Coronary artery (tissue), 2 donors: ENCODE measurements at regions not wholly inside any gene's neighbourhood (a gene's known extent, or its start where the extent isn't known, plus 50 kb on each side); places are given as distances from the start of the nearest gene placed in this dataset.

ENCODE experiments used
- DNase-seq: peaks from one replicate; pipeline ENCODE4 v3.0.0-alpha.2; 2017; ENCODE audit warnings: low spot score
- H3K27ac ChIP-seq, 2 donors: fragments of 200-600 bp; sonication (generic); one replicate each; pipeline ENCODE4 v1.5.1; 2016 to 2019
- H3K4me3 ChIP-seq: fragments of 200-600 bp; sonication (generic); 2 replicates; pipeline ENCODE4 v1.5.1; 2016; ENCODE audit warnings: mild to moderate bottlenecking, moderate library complexity
- TF ChIP-seq, protein P1 (sequence below): fragments of 200-600 bp; sonication (generic); IDR thresholded peaks from one replicate; pipeline ENCODE4 v1.5.1; 2019; ENCODE audit warnings: antibody characterized with exemption

GRCh38 chr4:123250843-123251242, 145.8 kb upstream of the SPRY1 start:
- Histone ChIP-seq H3K27ac (no peak overlapping the region), H3K4me3 (no peak overlapping the region)
- TF ChIP-seq, protein P1, sequence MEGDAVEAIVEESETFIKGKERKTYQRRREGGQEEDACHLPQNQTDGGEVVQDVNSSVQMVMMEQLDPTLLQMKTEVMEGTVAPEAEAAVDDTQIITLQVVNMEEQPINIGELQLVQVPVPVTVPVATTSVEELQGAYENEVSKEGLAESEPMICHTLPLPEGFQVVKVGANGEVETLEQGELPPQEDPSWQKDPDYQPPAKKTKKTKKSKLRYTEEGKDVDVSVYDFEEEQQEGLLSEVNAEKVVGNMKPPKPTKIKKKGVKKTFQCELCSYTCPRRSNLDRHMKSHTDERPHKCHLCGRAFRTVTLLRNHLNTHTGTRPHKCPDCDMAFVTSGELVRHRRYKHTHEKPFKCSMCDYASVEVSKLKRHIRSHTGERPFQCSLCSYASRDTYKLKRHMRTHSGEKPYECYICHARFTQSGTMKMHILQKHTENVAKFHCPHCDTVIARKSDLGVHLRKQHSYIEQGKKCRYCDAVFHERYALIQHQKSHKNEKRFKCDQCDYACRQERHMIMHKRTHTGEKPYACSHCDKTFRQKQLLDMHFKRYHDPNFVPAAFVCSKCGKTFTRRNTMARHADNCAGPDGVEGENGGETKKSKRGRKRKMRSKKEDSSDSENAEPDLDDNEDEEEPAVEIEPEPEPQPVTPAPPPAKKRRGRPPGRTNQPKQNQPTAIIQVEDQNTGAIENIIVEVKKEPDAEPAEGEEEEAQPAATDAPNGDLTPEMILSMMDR, result no peak
- DNase-seq, result no peak

GRCh38 chr4:123255971-123256370, 140.6 kb upstream of the SPRY1 start:
- no peak overlapping the region for H3K27ac ChIP-seq
- TF ChIP-seq, protein P1, result no peak

DNA sequence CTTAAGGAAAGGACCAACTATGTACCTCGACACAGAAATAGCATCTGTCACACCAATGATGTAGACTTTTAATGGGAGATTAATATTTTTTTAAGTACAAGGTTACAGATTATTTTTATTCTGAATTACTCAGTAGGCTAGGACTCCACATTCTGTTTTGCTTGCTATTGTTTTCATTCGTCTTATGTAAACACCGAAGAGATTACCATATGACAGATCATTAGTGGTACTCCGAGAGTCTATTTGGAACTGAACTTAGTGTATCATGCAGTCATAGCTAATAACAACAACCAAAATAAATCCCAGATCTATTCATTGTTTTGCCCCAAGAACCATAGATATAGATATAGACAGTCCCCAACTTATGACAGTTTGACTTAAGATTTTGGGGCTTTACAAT, 139.7 kb upstream of the SPRY1 start:
- Histone ChIP-seq H3K27ac (no peak overlapping the region), H3K4me3 (peak overlapping the region; percentile 8)
- TF ChIP-seq, protein P1, result no peak
- no peak for DNase-seq

More at GRCh38 chr4:123255971-123256370, 140.6 kb upstream of the SPRY1 start:
- H3K4me3 ChIP-seq, result no peak overlapping the region
- DNase-seq, result no peak

DNA sequence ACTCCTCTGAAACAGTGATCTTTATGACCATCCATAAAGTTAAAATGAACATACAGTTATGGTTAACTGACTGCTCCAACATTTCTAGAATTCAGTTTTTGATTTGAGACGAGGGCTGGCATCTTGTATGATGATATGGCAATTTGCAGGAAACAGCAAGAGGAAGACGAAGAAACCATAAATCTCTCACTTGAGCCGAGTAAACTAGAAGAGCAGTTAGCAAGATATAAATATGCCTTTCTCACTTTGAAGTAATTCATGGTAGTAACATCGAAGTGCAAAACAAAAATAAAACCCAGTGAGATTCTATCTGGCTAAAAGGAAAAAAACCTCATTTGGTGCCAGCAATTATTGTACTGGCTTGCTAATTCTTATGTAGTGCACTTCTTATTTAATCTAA, 139.0 kb upstream of the SPRY1 start:
- TF ChIP-seq, protein P1, result no peak
- Histone ChIP-seq H3K4me3 (no peak overlapping the region), H3K27ac (peak overlapping the region in 1 of 2 donors; percentile 10)
- no peak for DNase-seq

DNA sequence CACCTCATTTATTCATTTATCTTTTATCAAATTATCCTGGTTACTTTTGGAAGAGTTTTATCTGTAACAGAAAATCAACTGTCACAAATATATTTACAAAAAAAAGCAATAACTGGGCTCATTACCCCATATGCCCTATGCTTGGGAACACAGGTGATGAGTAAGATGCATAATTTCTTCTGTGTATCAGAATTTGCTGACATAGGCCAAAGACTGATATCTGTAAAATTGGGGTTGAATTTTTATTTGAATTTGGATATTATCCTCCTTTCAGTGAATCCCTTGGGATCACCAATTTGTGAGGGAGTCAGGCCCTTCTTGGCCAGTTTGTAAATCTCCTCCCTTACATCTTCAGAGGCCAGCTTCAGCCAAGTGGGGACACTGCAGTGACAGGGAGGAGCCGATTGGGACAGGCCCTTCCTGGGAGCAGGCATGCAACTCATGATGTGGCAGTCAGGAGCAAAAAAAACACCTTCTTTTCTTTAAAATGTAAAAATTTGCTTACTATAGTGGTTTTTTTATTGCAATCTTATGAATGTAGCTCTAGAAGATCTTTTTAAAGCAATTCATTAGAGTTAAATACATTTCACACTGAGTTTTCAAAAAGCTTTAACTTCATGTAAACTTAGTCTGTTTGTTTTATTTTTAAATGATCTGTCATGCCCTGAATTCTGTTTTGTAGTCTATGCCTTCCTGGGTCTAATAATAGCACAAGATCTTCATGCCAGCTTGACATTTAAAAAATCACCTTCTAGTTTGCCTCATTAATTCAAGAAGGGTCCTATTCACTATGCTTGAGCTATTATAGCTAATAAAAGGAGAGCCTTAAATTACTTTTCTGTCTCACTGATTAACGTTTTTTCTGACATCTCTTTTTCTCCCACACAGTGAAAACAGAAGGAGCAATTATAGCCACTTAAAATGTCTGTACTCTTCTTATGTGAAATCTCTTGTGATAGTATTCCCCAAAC, 136.6 kb upstream of the SPRY1 start:
- DNase-seq, result no peak
- Histone ChIP-seq H3K4me3 (no peak overlapping the region), H3K27ac (no peak overlapping the region)

DNA sequence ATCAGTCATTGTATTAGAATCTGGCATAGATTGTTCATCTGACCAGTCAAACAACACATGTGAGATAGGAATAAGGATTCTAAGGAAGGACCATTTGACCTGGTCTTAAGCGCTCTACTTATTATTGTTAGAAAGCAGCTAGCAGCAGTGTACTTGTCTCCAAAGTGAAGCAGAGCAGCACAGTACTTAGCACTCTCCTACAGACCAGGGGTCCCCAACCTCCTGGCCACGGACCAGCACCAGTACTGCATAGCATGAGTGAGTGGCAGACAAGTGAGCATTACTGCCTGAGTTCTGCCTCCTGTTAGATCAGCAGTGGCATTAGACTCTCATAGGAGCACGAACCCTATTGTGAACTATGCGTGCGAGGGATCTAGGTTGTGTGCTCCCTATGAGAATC, 135.9 kb upstream of the SPRY1 start:
- TF ChIP-seq, protein P1, result no peak

More for the DNA sequence above, 136.6 kb upstream of the SPRY1 start:
- TF ChIP-seq, protein P1, result no peak

DNA sequence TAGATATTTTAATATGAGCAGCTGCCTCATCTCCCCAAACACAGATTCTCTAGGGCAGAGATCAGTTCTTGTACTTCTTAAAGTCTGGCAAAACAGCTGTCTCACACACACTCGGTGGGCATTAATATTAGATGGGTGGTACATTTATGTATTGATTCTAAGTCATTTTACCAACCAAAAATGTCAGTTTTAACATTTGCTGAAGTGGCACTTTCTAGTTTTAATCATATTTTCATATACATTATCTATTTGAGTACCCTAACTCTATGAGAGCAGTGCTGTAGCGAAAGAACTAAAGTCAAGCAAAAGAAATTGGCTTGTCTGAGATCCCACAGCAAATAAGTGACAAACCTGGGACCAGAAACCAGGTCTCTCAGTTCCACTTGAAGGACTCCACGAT, 134.5 kb upstream of the SPRY1 start:
- Histone ChIP-seq H3K4me3 (no peak overlapping the region), H3K27ac (no peak overlapping the region)
- no peak for DNase-seq
- TF ChIP-seq, protein P1, result no peak

More for the DNA sequence above, 135.9 kb upstream of the SPRY1 start:
- Histone ChIP-seq H3K27ac (no peak overlapping the region), H3K4me3 (no peak overlapping the region)
- no peak for DNase-seq
